H9 (cell line): ENCODE measurements at regions not wholly inside any gene's neighbourhood (a gene's known extent, or its start where the extent isn't known, plus 50 kb on each side); places are given as distances from the start of the nearest gene placed in this dataset.

ENCODE experiments used
- DNase-seq: peaks from one replicate; pipeline ENCODE4 v3.0.0-alpha.2; 2017
- H2AFZ ChIP-seq: one replicate; pipeline ENCODE4 v1.6.1; 2013; ENCODE audit warnings: mild to moderate bottlenecking, low read length, control low read depth, moderate library complexity
- H2AK5ac ChIP-seq: 2 replicates; pipeline ENCODE4 v1.6.1; 2013; ENCODE audit warnings: low read length, control low read depth, mixed read lengths; ENCODE audit not compliant: insufficient read length
- H2BK120ac ChIP-seq: one replicate; pipeline ENCODE4 v1.6.1; 2013; ENCODE audit warnings: low read depth, mild to moderate bottlenecking, low read length, control low read depth, inconsistent platforms; ENCODE audit not compliant: poor library complexity, severe bottlenecking
- H2BK12ac ChIP-seq: 2 replicates; pipeline ENCODE4 v1.6.1; 2013; ENCODE audit warnings: low read length, control low read depth, mixed read lengths, low read depth; ENCODE audit not compliant: insufficient read length
- H2BK15ac ChIP-seq: 2 replicates; pipeline ENCODE4 v1.6.1; 2013; ENCODE audit warnings: low read depth, low read length, control low read depth
- H2BK20ac ChIP-seq: one replicate; pipeline ENCODE4 v1.6.1; 2013; ENCODE audit warnings: low read depth, mild to moderate bottlenecking, low read length, control low read depth, inconsistent platforms; ENCODE audit not compliant: poor library complexity, severe bottlenecking
- H2BK5ac ChIP-seq: 2 replicates; pipeline ENCODE4 v1.6.1; 2013; ENCODE audit warnings: low read length, control low read depth, mixed read lengths; ENCODE audit not compliant: insufficient read length
- H3K14ac ChIP-seq: 2 replicates; pipeline ENCODE4 v1.6.1; 2013; ENCODE audit warnings: low read length, control low read depth; ENCODE audit not compliant: insufficient read depth
- H3K18ac ChIP-seq: 2 replicates; pipeline ENCODE4 v1.6.1; 2013; ENCODE audit warnings: low read depth, mild to moderate bottlenecking, mixed read lengths, low read length, control low read depth; ENCODE audit not compliant: insufficient read length
- H3K23ac ChIP-seq: 2 replicates; pipeline ENCODE4 v1.6.1; 2013; ENCODE audit warnings: low read length, control low read depth, mixed read lengths, low read depth; ENCODE audit not compliant: insufficient read length
- H3K23me2 ChIP-seq: 2 replicates; pipeline ENCODE4 v1.6.1; 2013; ENCODE audit warnings: low read depth, mild to moderate bottlenecking, mixed read lengths, low read length, control low read depth; ENCODE audit not compliant: insufficient read length, poor library complexity, severe bottlenecking
- H3K27ac ChIP-seq: 2 replicates; pipeline ENCODE4 v1.5.1; 2013; ENCODE audit warnings: low read length, control low read depth, mixed read lengths, low read depth; ENCODE audit not compliant: insufficient read length
- H3K27me3 ChIP-seq: 2 replicates; pipeline ENCODE4 v1.6.1; 2013; ENCODE audit warnings: low read length, control low read depth, inconsistent platforms; ENCODE audit not compliant: insufficient read depth
- H3K4ac ChIP-seq: 2 replicates; pipeline ENCODE4 v1.6.1; 2013; ENCODE audit warnings: low read depth, mild to moderate bottlenecking, control low read depth, inconsistent platforms, low read length, moderate library complexity
- H3K4me1 ChIP-seq: 2 replicates; pipeline ENCODE4 v1.6.1; 2013; ENCODE audit warnings: low read length, control low read depth, inconsistent platforms; ENCODE audit not compliant: insufficient read depth
- H3K4me2 ChIP-seq: 2 replicates; pipeline ENCODE4 v1.6.1; 2013; ENCODE audit warnings: low read length, control low read depth, mixed read lengths; ENCODE audit not compliant: insufficient read length, insufficient read depth
- H3K56ac ChIP-seq: 2 replicates; pipeline ENCODE4 v1.6.1; 2013; ENCODE audit warnings: low read depth, mild to moderate bottlenecking, mixed read lengths, low read length, control low read depth; ENCODE audit not compliant: insufficient read length
- H3K79me1 ChIP-seq: 2 replicates; pipeline ENCODE4 v1.6.1; 2013; ENCODE audit warnings: low read depth, mild to moderate bottlenecking, moderate library complexity, low read length, control low read depth, inconsistent platforms; ENCODE audit not compliant: insufficient read depth, poor library complexity, severe bottlenecking
- H3K79me2 ChIP-seq: 2 replicates; pipeline ENCODE4 v1.6.1; 2013; ENCODE audit warnings: low read length, control low read depth, inconsistent platforms; ENCODE audit not compliant: insufficient read depth
- H3K9ac ChIP-seq: 2 replicates; pipeline ENCODE4 v1.6.1; 2013; ENCODE audit warnings: low read length, control low read depth, mixed read lengths; ENCODE audit not compliant: insufficient read length; ENCODE audit errors: extremely low read depth
- H3K9me3 ChIP-seq: one replicate; pipeline ENCODE4 v1.6.1; 2013; ENCODE audit warnings: low read depth, low read length, inconsistent platforms; ENCODE audit not compliant: control insufficient read depth
- H3T11ph ChIP-seq: one replicate; pipeline ENCODE4 v1.6.1; 2013; ENCODE audit warnings: mild to moderate bottlenecking, low read length, control low read depth, inconsistent platforms
- H4K20me1 ChIP-seq: one replicate; pipeline ENCODE4 v1.6.1; 2013; ENCODE audit not compliant: control insufficient read depth, insufficient read length, insufficient read depth
- H4K5ac ChIP-seq: 2 replicates; pipeline ENCODE4 v1.6.1; 2013; ENCODE audit warnings: low read depth, mild to moderate bottlenecking, mixed read lengths, low read length, control low read depth; ENCODE audit not compliant: insufficient read length
- H4K8ac ChIP-seq: replicated peaks from 2 replicates; pipeline ENCODE4 v1.6.1; 2013; ENCODE audit warnings: low read length, control low read depth, mixed read lengths, low read depth; ENCODE audit not compliant: insufficient read length
- H4K91ac ChIP-seq: 2 replicates; pipeline ENCODE4 v1.6.1; 2013; ENCODE audit warnings: low read depth, mild to moderate bottlenecking, moderate library complexity, mixed read lengths, low read length, control low read depth; ENCODE audit not compliant: insufficient read length
- H3K27ac Mint-ChIP-seq, 3 experiments: 2 replicates in 2 of 3; 3 replicates in 1 of 3; pipeline ENCODE4 v1.8.0; 2020 to 2021; ENCODE audit warnings: mixed read lengths in 3 of 3, mild to moderate bottlenecking in 1 of 3, moderate library complexity in 1 of 3
- H3K27me3 Mint-ChIP-seq: 2 replicates; pipeline ENCODE4 v1.8.0; 2021; ENCODE audit warnings: low read depth, mild to moderate bottlenecking, moderate library complexity, mixed read lengths
- H3K36me3 Mint-ChIP-seq, 3 experiments: 2 replicates in 2 of 3; 3 replicates in 1 of 3; pipeline ENCODE4 v1.8.0; 2020 to 2021; ENCODE audit warnings: low read depth in 3 of 3, mixed read lengths in 3 of 3; ENCODE audit not compliant: insufficient read depth in 1 of 3
- H3K4me1 Mint-ChIP-seq, 2 experiments: 2 replicates each; pipeline ENCODE4 v1.8.0; 2020; ENCODE audit warnings: mixed read lengths in 2 of 2
- H3K4me3 Mint-ChIP-seq, 2 experiments: 2 replicates in 1 of 2; 3 replicates in 1 of 2; pipeline ENCODE4 v1.8.0; 2020 to 2021; ENCODE audit warnings: mild to moderate bottlenecking in 2 of 2, mixed read lengths in 2 of 2, moderate library complexity in 1 of 2
- H3K9me3 Mint-ChIP-seq, 2 experiments: 2 replicates in 1 of 2; 3 replicates in 1 of 2; pipeline ENCODE4 v1.8.0; 2020; ENCODE audit warnings: mild to moderate bottlenecking in 2 of 2, mixed read lengths in 2 of 2, moderate library complexity in 1 of 2
- WGBS: extraction: QIAGEN DNeasy Blood & Tissue Kit; methylation state at CpG from one replicate; pipeline ENCODE4 v1.1.7; 2013; ENCODE audit warnings: missing lambda C conversion rate, low lambda C conversion rate, mixed read lengths; ENCODE audit not compliant: insufficient read length; ENCODE audit errors: extremely low coverage; 5-methylcytosine and 5-hydroxymethylcytosine counted together
- TF ChIP-seq, protein P1 (sequence below): fragments of 200-600 bp; sonication (generic); conservative IDR thresholded peaks from 3 replicates; pipeline ENCODE4 v1.8.0; 2021; ENCODE audit warnings: antibody characterized with exemption, mild to moderate bottlenecking

DNA sequence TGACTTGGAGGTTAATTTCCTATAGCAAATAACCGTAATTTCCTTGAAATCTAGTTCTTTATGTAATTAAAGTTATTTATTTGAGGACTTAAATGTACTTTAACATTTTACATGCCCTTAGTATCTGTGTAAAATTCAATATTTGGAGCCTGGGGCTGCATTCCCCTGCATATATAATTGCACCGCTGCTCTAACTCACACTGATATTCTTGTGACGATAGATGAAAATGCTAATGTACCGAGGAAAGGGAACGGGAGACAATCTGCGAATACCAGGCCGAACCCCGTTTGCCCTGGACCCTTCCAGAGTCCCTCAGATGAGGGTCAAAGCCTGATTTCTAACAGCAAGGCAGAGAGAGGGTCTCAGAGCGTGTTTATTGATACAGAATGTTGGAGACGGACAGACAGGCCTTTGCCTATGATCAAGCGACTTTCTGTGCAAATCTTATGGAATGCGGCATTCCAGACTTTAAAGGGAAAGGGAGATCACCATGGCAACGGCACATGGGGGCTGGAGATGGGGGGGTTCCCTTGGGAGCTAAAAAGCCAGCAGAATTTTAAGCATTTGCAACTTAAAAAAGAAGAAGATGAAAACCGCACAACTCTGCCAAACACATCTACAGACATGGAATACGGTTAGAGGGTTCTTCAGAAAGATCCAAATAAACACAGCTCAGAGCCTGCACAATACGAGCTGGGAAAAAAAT lies 57.6 kb upstream of the TWIST2 start:
- H4K20me1 ChIP-seq = no peaks in the 10 kb centered on the region
- no peaks in the 10 kb centered on the region; a peak in 1 of 7 replicates for H3K36me3 Mint-ChIP-seq
- no peak overlapping the region for H3K23ac ChIP-seq
- H3K56ac ChIP-seq = no peak overlapping the region
- H3K9me3 Mint-ChIP-seq = peaks cover 1 to 3% of the 10 kb centered on the region in 2 experiments; a peak in 3 of 5 replicates
- WGBS = no CpG with 5 or more reads among the region's 16 CpGs
- no peak overlapping the region for H3K4ac ChIP-seq
- no peak overlapping the region for H2BK120ac ChIP-seq
- H3K27me3 ChIP-seq = no peaks in the 10 kb centered on the region
- H3K27me3 Mint-ChIP-seq = peaks cover 16% of the 10 kb centered on the region
- H3K4me1 Mint-ChIP-seq = no peaks in the 10 kb centered on the region; a peak in 1 of 4 replicates
- H3K4me3 Mint-ChIP-seq = no peak overlapping the region
- H3K14ac ChIP-seq = no peak overlapping the region
- no peak overlapping the region for H3K27ac Mint-ChIP-seq
- H2BK20ac ChIP-seq = no peak overlapping the region
- no peak overlapping the region for H2AK5ac ChIP-seq
- H3K9me3 ChIP-seq = no peaks in the 10 kb centered on the region
- no peaks in the 10 kb centered on the region for H3K79me1 ChIP-seq
- H4K5ac ChIP-seq = no peak overlapping the region
- H2AFZ ChIP-seq = no peak overlapping the region
- no peaks in the 10 kb centered on the region for H3K23me2 ChIP-seq
- no peak overlapping the region for H2BK15ac ChIP-seq
- DNase-seq = no peak
- no peaks in the 10 kb centered on the region for H3K4me1 ChIP-seq
- no peak overlapping the region for H2BK12ac ChIP-seq
- H4K91ac ChIP-seq = no peak overlapping the region
- no peak overlapping the region for H3K18ac ChIP-seq
- TF ChIP-seq, protein P1, sequence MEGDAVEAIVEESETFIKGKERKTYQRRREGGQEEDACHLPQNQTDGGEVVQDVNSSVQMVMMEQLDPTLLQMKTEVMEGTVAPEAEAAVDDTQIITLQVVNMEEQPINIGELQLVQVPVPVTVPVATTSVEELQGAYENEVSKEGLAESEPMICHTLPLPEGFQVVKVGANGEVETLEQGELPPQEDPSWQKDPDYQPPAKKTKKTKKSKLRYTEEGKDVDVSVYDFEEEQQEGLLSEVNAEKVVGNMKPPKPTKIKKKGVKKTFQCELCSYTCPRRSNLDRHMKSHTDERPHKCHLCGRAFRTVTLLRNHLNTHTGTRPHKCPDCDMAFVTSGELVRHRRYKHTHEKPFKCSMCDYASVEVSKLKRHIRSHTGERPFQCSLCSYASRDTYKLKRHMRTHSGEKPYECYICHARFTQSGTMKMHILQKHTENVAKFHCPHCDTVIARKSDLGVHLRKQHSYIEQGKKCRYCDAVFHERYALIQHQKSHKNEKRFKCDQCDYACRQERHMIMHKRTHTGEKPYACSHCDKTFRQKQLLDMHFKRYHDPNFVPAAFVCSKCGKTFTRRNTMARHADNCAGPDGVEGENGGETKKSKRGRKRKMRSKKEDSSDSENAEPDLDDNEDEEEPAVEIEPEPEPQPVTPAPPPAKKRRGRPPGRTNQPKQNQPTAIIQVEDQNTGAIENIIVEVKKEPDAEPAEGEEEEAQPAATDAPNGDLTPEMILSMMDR = no peak
- H3K4me2 ChIP-seq = no peak overlapping the region
- H3T11ph ChIP-seq = no peak overlapping the region
- H3K27ac ChIP-seq = no peak overlapping the region
- H3K9ac ChIP-seq = no peak overlapping the region
- no peak overlapping the region for H2BK5ac ChIP-seq
- no peaks in the 10 kb centered on the region for H3K79me2 ChIP-seq
- no peak overlapping the region for H4K8ac ChIP-seq
